Neural cell (in vitro differentiated cells): ENCODE measurements at regions not wholly inside any gene's neighbourhood (a gene's known extent, or its start where the extent isn't known, plus 50 kb on each side); places are given as distances from the start of the nearest gene placed in this dataset.

Experiments
- H2AFZ ChIP-seq: fragments of 200-600, 300-800 bp; sonication (generic), shearing (Covaris generic); 2 replicates; pipeline ENCODE4 v1.6.0; 2014; ENCODE audit warnings: low read depth, mild to moderate bottlenecking, antibody characterized with exemption, low read length, moderate library complexity
- H3F3A ChIP-seq: fragments of 200-600 bp; shearing (Covaris generic); 2 replicates; pipeline ENCODE4 v1.6.1; 2016; ENCODE audit warnings: mild to moderate bottlenecking, moderate library complexity, mixed read lengths, antibody characterized with exemption, low read length; ENCODE audit not compliant: insufficient read depth, poor library complexity, severe bottlenecking
- H3K27ac ChIP-seq: fragments of 200-600, 300-800 bp; sonication (generic), shearing (Covaris generic); 2 replicates; pipeline ENCODE4 v1.5.1; 2014; ENCODE audit warnings: mild to moderate bottlenecking, low read length, moderate library complexity
- H3K27me3 ChIP-seq: fragments of 300-800, 200-600 bp; sonication (generic), shearing (Covaris generic); 2 replicates; pipeline ENCODE4 v1.6.0; 2014; ENCODE audit warnings: mild to moderate bottlenecking, low read depth, low read length, moderate library complexity; ENCODE audit not compliant: insufficient read depth
- H3K36me3 ChIP-seq: fragments of 300-800, 200-600 bp; sonication (generic), shearing (Covaris generic); 2 replicates; pipeline ENCODE4 v1.5.1; 2014; ENCODE audit warnings: mild to moderate bottlenecking, antibody characterized with exemption, low read length, moderate library complexity; ENCODE audit not compliant: insufficient read depth
- H3K4me2 ChIP-seq: fragments of 300-800, 200-600 bp; sonication (generic), shearing (Covaris generic); 2 replicates; pipeline ENCODE4 v1.6.0; 2014; ENCODE audit warnings: mild to moderate bottlenecking, low read length
- H3K4me3 ChIP-seq: fragments of 300-800, 200-600 bp; sonication (generic), shearing (Covaris generic); 2 replicates; pipeline ENCODE4 v1.5.1; 2014; ENCODE audit warnings: mild to moderate bottlenecking, low read length, moderate library complexity
- H3K79me2 ChIP-seq: fragments of 200-600 bp; shearing (Covaris generic); replicated peaks from 2 replicates; pipeline ENCODE4 v1.6.0; 2014; ENCODE audit warnings: mild to moderate bottlenecking, low read length, moderate library complexity; ENCODE audit not compliant: insufficient read depth
- H3K9ac ChIP-seq: fragments of 300-800, 200-600 bp; sonication (generic), shearing (Covaris generic); 2 replicates; pipeline ENCODE4 v1.6.1; 2016; ENCODE audit warnings: mild to moderate bottlenecking, low read length, mixed read lengths
- H3K9me2 ChIP-seq: fragments of 200-600 bp; shearing (Covaris generic); 2 replicates; pipeline ENCODE4 v1.6.1; 2016; ENCODE audit warnings: mild to moderate bottlenecking, low read length, mixed read lengths; ENCODE audit not compliant: insufficient read depth
- H3K9me3 ChIP-seq: fragments of 200-600, 300-800 bp; sonication (generic), shearing (Covaris generic); 2 replicates; pipeline ENCODE4 v1.6.1; 2016; ENCODE audit warnings: mild to moderate bottlenecking, mixed run types, low read length, moderate library complexity, mixed read lengths
- H4K20me1 ChIP-seq: fragments of 200-600 bp; shearing (Covaris generic); 2 replicates; pipeline ENCODE4 v1.6.1; 2016; ENCODE audit warnings: mild to moderate bottlenecking, mixed run types; ENCODE audit not compliant: insufficient read depth
- CTCF ChIP-seq: fragments of 450-650 bp; IDR thresholded peaks from 2 replicates; pipeline ENCODE4 v1.5.1; 2014; ENCODE audit warnings: antibody characterized with exemption, mild to moderate bottlenecking, moderate library complexity; ENCODE audit not compliant: poor library complexity, severe bottlenecking
- EP300 ChIP-seq: fragments of 450-650 bp; conservative IDR thresholded peaks from 2 replicates; pipeline ENCODE4 v1.6.1; 2014; ENCODE audit warnings: antibody characterized with exemption, mild to moderate bottlenecking, moderate library complexity; ENCODE audit not compliant: poor library complexity, severe bottlenecking
- EZH2 ChIP-seq: fragments of 200-600, 300-800 bp; shearing (Covaris generic), sonication (generic); IDR thresholded peaks from 2 replicates; pipeline ENCODE4 v1.6.1; 2014; ENCODE audit warnings: antibody characterized with exemption, low read length, borderline replicate concordance, mild to moderate bottlenecking; ENCODE audit not compliant: insufficient read depth, poor library complexity, severe bottlenecking
- MXI1 ChIP-seq: fragments of 450-650 bp; conservative IDR thresholded peaks from 2 replicates; pipeline ENCODE4 v1.6.1; 2014; ENCODE audit warnings: antibody characterized with exemption, mild to moderate bottlenecking; ENCODE audit not compliant: poor library complexity, severe bottlenecking
- POLR2AphosphoS5 ChIP-seq: IDR thresholded peaks from 2 replicates; pipeline ENCODE4 v1.6.1; 2012
- RAD21 ChIP-seq: fragments of 450-650 bp; conservative IDR thresholded peaks from 2 replicates; pipeline ENCODE4 v1.6.1; 2014; ENCODE audit warnings: antibody characterized with exemption, mild to moderate bottlenecking, moderate library complexity
- SMC3 ChIP-seq: fragments of 450-650 bp; conservative IDR thresholded peaks from 2 replicates; pipeline ENCODE4 v1.6.1; 2014; ENCODE audit warnings: antibody characterized with exemption, mild to moderate bottlenecking, moderate library complexity; ENCODE audit not compliant: poor library complexity
- TAF1 ChIP-seq: IDR thresholded peaks from 2 replicates; pipeline ENCODE4 v1.6.1; 2012; ENCODE audit warnings: low read depth
- TF ChIP-seq, protein P1 (sequence below): IDR thresholded peaks from 2 replicates; pipeline ENCODE4 v1.6.1; 2012; ENCODE audit warnings: borderline replicate concordance

DNA sequence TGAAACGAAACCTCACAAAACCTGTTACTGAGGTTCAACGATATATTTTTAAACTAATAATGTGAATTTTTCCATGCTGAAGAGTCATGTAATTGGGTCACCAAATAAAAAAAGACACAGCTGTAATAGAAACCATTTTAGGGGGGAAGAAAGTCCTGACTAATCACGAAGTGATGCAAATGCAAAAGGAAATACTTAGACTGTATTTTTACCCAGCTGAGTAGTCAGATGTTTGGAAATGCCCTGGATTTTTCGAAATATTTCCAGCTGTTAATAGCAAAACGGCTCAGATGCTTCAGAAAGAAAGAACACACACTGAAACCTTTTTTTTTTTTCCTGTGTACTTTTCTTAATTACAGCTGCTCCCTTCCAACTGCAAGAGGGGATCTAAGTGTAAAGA, 210.3 kb downstream of the SETD4 start:
- TF ChIP-seq TAF1 (no peak), RAD21 (no peak), CTCF (no peak)
- H3K79me2 ChIP-seq = no peaks in the 10 kb centered on the region

GRCh38 chr21:35849144-35849543, 211.2 kb downstream of the SETD4 start:
- H4K20me1 ChIP-seq = no peaks in the 10 kb centered on the region
- no peaks in the 10 kb centered on the region for H3K79me2 ChIP-seq
- H3K36me3 ChIP-seq = no peaks in the 10 kb centered on the region
- no peaks in the 10 kb centered on the region for H3F3A ChIP-seq
- H3K9ac ChIP-seq = no peak overlapping the region
- no peak overlapping the region for H3K4me2 ChIP-seq
- H3K9me2 ChIP-seq = no peaks in the 10 kb centered on the region
- H2AFZ ChIP-seq = no peak overlapping the region
- H3K27me3 ChIP-seq = no peaks in the 10 kb centered on the region
- H3K9me3 ChIP-seq = no peaks in the 10 kb centered on the region
- no peak overlapping the region for H3K27ac ChIP-seq
- no peak for TF ChIP-seq EZH2
- TF ChIP-seq EP300 = no peak
- TF ChIP-seq SMC3 = no peak
- no peak for TF ChIP-seq POLR2AphosphoS5
- no peak for TF ChIP-seq TAF1
- TF ChIP-seq CTCF = no peak
- TF ChIP-seq, protein P1, sequence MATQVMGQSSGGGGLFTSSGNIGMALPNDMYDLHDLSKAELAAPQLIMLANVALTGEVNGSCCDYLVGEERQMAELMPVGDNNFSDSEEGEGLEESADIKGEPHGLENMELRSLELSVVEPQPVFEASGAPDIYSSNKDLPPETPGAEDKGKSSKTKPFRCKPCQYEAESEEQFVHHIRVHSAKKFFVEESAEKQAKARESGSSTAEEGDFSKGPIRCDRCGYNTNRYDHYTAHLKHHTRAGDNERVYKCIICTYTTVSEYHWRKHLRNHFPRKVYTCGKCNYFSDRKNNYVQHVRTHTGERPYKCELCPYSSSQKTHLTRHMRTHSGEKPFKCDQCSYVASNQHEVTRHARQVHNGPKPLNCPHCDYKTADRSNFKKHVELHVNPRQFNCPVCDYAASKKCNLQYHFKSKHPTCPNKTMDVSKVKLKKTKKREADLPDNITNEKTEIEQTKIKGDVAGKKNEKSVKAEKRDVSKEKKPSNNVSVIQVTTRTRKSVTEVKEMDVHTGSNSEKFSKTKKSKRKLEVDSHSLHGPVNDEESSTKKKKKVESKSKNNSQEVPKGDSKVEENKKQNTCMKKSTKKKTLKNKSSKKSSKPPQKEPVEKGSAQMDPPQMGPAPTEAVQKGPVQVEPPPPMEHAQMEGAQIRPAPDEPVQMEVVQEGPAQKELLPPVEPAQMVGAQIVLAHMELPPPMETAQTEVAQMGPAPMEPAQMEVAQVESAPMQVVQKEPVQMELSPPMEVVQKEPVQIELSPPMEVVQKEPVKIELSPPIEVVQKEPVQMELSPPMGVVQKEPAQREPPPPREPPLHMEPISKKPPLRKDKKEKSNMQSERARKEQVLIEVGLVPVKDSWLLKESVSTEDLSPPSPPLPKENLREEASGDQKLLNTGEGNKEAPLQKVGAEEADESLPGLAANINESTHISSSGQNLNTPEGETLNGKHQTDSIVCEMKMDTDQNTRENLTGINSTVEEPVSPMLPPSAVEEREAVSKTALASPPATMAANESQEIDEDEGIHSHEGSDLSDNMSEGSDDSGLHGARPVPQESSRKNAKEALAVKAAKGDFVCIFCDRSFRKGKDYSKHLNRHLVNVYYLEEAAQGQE = no peak
- TF ChIP-seq MXI1 = no peak
- TF ChIP-seq RAD21 = no peak
- H3K4me3 ChIP-seq = no peak overlapping the region

More for the DNA sequence above, 210.3 kb downstream of the SETD4 start:
- H3F3A ChIP-seq = no peaks in the 10 kb centered on the region
- H3K36me3 ChIP-seq = no peaks in the 10 kb centered on the region
- no peak overlapping the region for H2AFZ ChIP-seq
- H3K4me3 ChIP-seq = no peak overlapping the region
- no peaks in the 10 kb centered on the region for H3K27me3 ChIP-seq
- no peak overlapping the region for H3K9ac ChIP-seq
- no peak overlapping the region for H3K4me2 ChIP-seq
- H3K27ac ChIP-seq = no peak overlapping the region
- H3K9me2 ChIP-seq = no peaks in the 10 kb centered on the region
- no peaks in the 10 kb centered on the region for H3K9me3 ChIP-seq
- no peaks in the 10 kb centered on the region for H4K20me1 ChIP-seq
